ENCODE measurements at regions not wholly inside any gene's neighbourhood (a gene's known extent, or its start where the extent isn't known, plus 50 kb on each side); places are given as distances from the start of the nearest gene placed in this dataset.
"Not testable (repeated sequence)": the region's sequence is repeated elsewhere in the genome, so short reads cannot be mapped to it uniquely, and the experiment has no call there.

DNA sequence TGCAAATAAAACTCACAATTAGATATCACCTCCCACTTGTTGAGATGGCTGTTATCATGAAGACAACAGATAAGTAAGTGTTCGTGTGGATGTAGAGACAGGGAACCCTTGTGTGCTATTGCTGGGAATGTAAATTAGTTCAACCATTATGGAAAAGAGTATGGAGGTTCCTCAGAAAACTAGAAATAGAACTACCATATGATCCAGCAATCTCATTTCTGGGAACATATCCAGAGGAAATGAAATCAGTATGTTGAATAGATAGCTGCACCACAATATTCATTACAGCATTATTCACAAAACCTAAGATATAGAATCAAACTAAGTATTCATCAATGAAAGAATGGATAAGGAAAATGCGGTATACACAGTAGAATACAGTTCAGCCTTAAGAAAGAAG is 418.7 kb upstream of the CNTN6 start:
- no peak for DNase-seq

DNA sequence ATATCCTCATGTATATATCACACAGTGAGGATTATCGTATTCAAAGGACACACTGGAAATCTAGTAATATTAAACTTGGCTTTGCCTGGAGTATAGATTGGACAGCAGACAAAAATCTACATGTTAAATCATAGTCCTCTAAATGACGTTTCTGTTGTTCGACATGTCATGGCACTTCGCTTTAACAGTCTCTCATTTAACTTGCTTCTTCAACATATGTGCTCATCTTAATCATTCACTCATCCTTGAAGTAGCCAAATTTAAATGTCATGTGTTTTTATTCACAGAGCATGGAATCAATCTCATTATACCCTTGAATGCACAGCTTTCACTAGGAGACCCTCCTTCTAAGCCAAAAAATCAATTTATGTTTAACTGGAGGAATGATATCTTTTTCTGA is 417.0 kb upstream of the CNTN6 start:
- no peak for DNase-seq

DNA sequence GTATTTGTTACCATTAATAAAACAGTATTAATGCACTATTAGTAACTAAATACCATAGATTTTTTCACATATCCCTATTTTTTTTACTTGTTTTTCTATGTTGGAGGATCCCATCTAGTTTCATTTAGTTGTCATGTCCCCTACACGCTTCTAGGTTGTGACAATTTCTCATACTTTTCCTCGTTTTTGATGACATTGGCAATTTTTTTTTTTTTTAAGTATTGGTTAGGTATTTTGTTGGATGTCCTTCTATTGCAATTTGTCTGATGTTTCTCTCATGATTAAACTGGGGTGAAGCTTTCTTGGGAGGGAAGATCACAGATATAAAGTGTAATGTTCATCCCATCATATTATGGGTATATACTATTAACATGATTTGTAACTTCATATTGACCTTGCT is 409.1 kb upstream of the CNTN6 start:
- no peak for DNase-seq

- DNase-seq = no peak
Observed at GRCh38 chr3:690770-691169, 402.1 kb upstream of the CNTN6 start.

DNA sequence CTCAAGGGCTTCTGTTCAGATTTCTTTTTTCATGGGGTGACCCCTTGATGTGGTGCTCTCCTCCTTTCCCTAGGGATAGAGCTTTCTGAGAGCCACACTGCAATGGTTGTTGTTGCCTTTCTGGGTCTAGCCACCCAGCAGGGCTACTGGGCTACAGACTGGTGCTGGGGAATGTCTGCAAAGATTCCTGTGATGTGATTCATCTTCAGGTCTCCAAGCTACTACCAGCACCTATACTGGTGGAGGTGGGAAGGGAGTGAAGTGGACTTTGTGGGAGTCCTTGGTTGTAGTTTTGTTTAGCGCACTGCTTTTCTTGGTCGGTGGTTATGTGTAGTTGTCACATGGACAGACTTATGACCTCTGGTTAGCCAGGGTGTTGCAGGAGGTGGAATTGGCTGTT is 392.3 kb upstream of the CNTN6 start:
- DNase-seq = no peak

- no peak for DNase-seq
Observed at GRCh38 chr3:707041-707440, 385.8 kb upstream of the CNTN6 start.

DNA sequence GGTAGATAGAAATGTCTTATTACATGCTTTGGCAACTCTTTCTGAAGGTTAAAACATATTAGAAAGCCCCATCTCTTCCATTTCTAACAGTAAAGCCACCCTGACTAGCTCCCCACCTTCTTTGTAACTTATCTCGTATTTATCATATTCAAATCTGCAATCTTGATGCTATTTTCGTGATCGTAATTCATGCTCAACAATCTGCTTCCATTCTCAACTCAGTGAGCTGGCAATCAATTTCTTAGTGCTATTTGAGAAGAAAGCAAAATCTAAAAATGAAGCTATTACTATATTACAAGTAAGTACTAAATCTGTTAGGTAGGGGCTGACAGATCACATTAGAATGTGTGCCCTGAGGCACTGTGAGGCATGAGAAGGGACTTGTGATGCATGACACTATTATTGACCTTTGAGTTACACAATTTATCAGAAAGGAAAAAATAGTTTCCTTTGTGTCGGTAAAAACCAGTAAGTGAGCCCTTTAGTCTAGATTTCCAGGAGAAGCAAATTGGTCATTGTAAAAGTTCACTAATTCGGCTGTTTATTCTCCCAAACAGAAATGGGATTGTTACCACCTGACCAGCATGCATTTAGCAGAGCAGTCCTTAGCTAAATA is 379.7 kb upstream of the CNTN6 start:
- DNase-seq = no peak

DNA sequence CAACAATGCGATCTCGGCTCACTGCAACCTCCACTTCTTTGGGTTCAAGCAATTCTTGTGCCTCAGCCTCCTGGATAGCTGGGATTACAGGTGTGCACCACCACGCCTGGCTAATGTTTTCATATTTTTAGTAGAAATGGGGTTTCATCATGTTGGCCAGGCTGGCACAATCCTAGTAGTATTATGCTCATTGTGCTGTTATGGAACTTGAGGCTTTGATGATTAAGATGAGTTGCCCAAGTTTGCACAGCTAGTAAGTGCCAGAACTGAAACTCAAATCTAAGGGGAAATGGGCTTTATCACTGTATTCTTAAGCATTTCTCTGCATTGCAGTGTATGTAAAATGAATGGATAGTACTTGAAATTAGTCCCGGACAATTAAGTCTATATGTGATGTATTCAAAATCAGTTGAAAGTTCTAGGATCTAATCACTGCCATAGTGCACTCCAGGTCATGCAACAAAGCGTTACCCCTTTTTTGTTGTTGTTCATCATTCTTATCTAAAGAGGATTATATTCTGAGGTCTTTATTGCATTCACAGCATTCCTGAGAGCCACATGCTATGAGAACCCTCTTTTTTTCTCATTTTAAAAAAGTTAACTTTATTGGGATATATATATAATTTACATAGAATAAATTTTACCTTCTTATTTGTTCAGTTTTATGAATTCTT is 378.7 kb upstream of the CNTN6 start:
- DNase-seq = no peak

DNA sequence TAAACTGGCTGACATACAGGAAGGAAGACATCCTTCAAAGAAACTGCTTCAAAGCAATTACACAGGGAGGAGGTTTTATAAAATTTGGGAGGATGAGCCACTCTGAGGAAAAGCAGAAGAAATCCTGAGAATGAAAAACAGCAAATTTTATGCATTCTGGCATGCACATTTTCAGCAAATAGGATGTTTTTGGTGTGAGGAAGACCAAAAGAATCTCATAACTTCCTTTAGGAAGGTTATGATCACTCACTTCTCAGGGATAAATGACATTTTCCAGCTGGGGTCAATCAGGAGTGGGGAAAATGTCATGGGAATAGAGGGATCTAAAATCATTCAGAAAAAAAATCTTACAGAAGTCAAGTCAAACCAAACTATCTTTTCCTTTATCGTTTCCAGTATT is 371.7 kb upstream of the CNTN6 start:
- DNase-seq = no peak

DNA sequence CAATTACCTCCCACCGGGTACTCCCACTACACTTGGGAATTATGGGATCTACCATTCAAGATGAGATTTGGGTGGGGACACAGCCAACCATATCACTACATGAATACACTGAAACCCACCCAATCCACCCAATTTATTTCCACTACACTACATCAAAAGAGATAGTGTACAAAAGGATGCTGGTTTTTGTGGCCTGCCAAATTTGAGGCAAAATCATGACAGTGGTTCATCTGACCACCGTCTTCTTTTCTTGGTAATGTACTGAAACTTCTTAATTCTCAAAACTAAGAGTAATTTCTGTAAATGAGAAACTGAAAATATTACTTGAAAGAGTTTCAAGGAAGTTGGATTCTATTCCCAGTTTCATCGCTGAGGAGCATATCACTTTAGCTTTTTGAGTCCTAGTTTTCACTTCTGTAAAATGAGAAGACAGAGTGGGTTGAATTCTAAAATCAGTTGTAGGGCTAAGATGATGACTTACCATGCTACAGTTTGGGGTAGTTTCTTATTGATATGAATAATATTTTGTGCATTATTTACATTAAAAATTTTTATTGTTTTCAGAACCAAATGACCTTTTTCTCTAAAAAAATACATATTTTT is 360.4 kb upstream of the CNTN6 start:
- no peak for DNase-seq

GRCh38 chr3:733313-733712 is 359.5 kb upstream of the CNTN6 start:
- DNase-seq = no peak

DNA sequence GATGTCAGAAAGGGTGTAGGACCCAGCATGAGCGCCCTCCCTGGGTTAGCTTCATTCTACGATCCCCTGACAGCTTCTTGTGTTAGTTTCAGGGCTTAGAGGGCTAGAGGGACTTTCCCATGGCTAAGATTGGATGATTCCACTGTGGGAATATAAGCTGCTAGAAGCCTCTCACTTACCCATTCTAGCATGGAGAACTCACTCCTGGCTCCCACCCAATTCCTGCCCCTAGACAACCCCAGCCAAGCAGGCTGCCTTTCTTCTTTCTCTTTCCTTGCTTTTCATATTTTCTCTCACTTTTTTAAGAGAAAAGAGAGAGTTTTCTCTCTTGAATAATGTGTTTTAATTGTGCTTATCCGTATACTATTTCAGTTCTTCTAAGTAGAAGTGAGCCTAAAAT is 335.1 kb upstream of the CNTN6 start:
- DNase-seq = no peak

GRCh38 chr3:759106-759505 is 333.7 kb upstream of the CNTN6 start:
- no peak for DNase-seq

GRCh38 chr3:773433-773832 is 319.4 kb upstream of the CNTN6 start:
- DNase-seq = not testable (repeated sequence)

GRCh38 chr3:775178-775880 is 317.5 kb upstream of the CNTN6 start:
- no peak for DNase-seq

GRCh38 chr3:780505-780904 is 312.3 kb upstream of the CNTN6 start:
- DNase-seq = no peak

DNA sequence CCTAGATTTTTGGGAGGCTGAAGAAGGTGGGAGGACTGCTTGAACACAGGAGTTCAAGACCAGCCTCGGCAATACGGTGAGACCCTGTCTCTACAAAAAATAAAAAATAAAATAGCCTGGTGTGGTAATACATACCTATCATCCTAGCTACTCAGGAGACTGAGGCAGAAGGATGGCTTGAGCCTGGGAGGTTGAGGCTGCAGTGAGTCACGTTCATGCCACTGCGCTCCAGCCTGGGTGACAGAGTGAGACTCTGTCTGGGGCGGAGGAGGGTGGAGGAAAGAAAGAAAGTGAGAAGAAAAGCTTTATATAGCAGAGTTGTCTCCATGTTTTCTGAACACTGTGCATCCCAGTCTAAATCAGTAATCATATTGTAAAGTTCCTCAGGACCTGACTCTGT is 301.4 kb upstream of the CNTN6 start:
- no peak for DNase-seq

DNA sequence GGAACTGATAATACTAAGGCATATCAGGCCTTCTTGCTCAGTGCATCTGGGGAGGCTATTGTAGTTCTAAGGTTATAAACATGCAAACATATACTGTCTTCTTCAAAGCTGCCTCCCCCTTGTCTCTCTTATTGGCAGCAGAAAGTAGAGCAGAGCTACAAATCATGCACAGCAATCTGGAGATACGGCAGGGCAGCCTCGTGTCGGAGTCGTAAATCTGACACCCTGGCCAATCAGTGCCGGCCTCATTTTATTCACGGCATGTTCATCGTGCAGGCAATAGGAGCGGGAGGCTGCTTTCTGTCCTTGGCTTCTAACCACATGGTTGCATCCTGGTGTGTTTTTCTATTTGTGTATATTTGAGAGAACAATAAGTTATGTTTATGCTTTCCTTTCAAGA is 300.2 kb upstream of the CNTN6 start:
- DNase-seq = no peak

DNA sequence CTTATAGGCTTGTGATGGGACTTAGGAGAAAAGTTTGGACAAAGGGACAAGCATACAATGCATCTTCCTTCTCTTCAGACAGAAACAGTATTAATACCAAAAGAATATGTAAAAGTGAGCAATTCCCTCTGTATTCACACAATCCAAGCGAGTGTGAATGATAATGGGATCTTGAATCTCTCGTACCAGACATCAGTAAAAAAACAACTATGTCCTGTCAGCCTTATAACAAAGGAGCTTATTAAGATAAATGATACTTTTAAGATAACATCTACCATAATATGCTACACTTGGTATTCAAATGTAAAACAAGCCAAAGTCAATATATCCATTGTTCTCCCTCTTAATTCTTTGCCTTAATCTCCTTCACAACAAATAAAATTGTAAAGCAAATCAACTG is 288.6 kb upstream of the CNTN6 start:
- no peak for DNase-seq

GRCh38 chr3:805326-805725 is 287.5 kb upstream of the CNTN6 start:
- DNase-seq = no peak

DNA sequence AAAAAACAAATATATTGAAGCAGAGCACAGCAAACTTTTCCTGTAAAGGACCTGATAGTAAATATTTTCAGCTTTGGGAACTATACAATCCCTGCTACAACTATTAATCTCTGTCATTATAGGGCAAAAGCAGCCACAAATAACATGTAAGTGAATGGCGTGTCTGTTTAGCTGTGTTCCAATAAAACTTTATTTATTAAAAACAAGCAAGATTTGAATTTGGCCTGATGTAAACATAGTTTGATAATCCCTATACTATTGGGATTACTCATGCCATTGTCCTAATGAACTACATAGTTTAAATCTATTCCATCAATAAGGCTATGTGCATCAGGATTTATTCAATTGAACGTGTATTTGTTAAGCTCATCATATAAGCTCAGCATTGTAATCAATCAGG is 286.8 kb upstream of the CNTN6 start:
- no peak for DNase-seq

GRCh38 chr3:816605-817004 is 276.2 kb upstream of the CNTN6 start:
- no peak for DNase-seq

DNA sequence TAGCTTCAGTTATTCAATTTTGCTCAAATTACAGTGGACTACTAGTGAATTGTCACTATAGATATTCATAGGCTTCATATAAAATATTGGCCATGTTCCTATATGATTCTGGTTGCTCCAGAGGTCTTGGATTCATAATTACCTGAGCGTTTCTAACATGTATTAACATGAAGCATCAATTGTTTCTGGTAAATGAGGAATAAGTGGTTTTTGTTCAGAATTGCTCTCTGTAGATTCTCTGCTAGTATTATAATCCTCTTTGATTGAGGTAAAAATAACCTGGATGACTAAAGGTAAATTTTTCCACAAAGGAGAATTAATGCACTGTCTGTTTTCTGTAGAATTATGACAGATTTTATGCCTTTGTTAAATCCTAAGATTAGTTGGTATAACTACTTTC is 258.1 kb upstream of the CNTN6 start:
- no peak for DNase-seq

GRCh38 chr3:835096-835495 is 257.7 kb upstream of the CNTN6 start:
- no peak for DNase-seq
